SW480 (cell line): ENCODE measurements at regions not wholly inside any gene's neighbourhood (a gene's known extent, or its start where the extent isn't known, plus 50 kb on each side); places are given as distances from the start of the nearest gene placed in this dataset.

ENCODE experiments used
- DNase-seq: peaks from one replicate; pipeline ENCODE4 v3.0.0-alpha.2; 2016; ENCODE audit warnings: low spot score

- DNase-seq = no peak
Observed at GRCh38 chr7:1286946-1287645, 54.4 kb downstream of the UNCX start.

- DNase-seq = no peak
Observed at GRCh38 chr7:1287752-1288201, 55.1 kb downstream of the UNCX start.

GRCh38 chr7:1288390-1288995 lies 55.8 kb downstream of the UNCX start:
- DNase-seq = no peak

- no peak for DNase-seq
Observed at GRCh38 chr7:1288996-1289551, 56.4 kb downstream of the UNCX start.

GRCh38 chr7:1289666-1290025 lies 57.0 kb downstream of the UNCX start:
- no peak for DNase-seq

- DNase-seq = peak; percentile 46
Observed at GRCh38 chr7:1290026-1290678, 57.5 kb downstream of the UNCX start.

- DNase-seq = no peak
Observed at GRCh38 chr7:1290679-1291356, 58.1 kb downstream of the UNCX start.

GRCh38 chr7:1291357-1291689 lies 58.7 kb downstream of the UNCX start:
- DNase-seq = no peak

GRCh38 chr7:1291845-1292765 lies 59.4 kb downstream of the UNCX start:
- no peak for DNase-seq

- DNase-seq = no peak
Observed at GRCh38 chr7:1292972-1293830, 60.5 kb downstream of the UNCX start.

GRCh38 chr7:1293950-1294411 lies 61.3 kb downstream of the UNCX start:
- DNase-seq = no peak

GRCh38 chr7:1295776-1296355 lies 63.2 kb downstream of the UNCX start:
- DNase-seq = no peak

- no peak for DNase-seq
Observed at GRCh38 chr7:1296356-1296981, 63.8 kb downstream of the UNCX start.

- no peak for DNase-seq
Observed at GRCh38 chr7:1297017-1297960, 64.6 kb downstream of the UNCX start.

- DNase-seq = no peak
Observed at GRCh38 chr7:1298051-1298930, 65.6 kb downstream of the UNCX start.

GRCh38 chr7:1298931-1299885 lies 66.5 kb downstream of the UNCX start:
- no peak for DNase-seq
